K562 (cell line): ENCODE measurements at regions not wholly inside any gene's neighbourhood (a gene's known extent, or its start where the extent isn't known, plus 50 kb on each side); places are given as distances from the start of the nearest gene placed in this dataset.

Source experiments
- CEBPG ChIP-seq, 3 experiments: fragments of 200-800 bp in 1 of 3; sonication (Bioruptor generic) in 1 of 3; sonication (generic) in 1 of 3; formaldehyde crosslinking in 1 of 3; IDR thresholded peaks in 2 of 3; conservative IDR thresholded peaks in 1 of 3; 2 replicates each; pipeline versions ENCODE4 v1.6.1 to v1.8.0; 2016 to 2022; ENCODE audit warnings: missing compliant biosample characterization in 2 of 3, missing genetic modification characterization in 2 of 3, mild to moderate bottlenecking in 1 of 3, missing genetic modification reagents in 1 of 3
- CTCF ChIP-seq, 3 experiments: IDR thresholded peaks in 2 of 3; conservative IDR thresholded peaks in 1 of 3; 2 replicates each; pipeline ENCODE4 v1.5.1; 2011 to 2012; ENCODE audit warnings: low read length in 3 of 3, mild to moderate bottlenecking in 3 of 3, control low read depth in 2 of 3, improper control_type of control experiment in 1 of 3, inconsistent platforms in 1 of 3, low read depth in 1 of 3, mixed read lengths in 1 of 3, moderate library complexity in 1 of 3; ENCODE audit not compliant: insufficient read depth in 2 of 3
- NR2C2 ChIP-seq, 2 experiments: fragments of 200-800 bp in 1 of 2; sonication (Bioruptor generic) in 1 of 2; sonication (generic) in 1 of 2; formaldehyde crosslinking in 1 of 2; IDR thresholded peaks; 2 replicates each; pipeline versions ENCODE4 v1.6.1 to v1.8.0; 2016 to 2022; ENCODE audit warnings: mild to moderate bottlenecking in 1 of 2, missing compliant biosample characterization in 1 of 2, missing genetic modification characterization in 1 of 2, missing genetic modification reagents in 1 of 2
- POLR2AphosphoS5 ChIP-seq: IDR thresholded peaks from 2 replicates; pipeline ENCODE4 v1.6.1; 2011; ENCODE audit warnings: mild to moderate bottlenecking, low read depth, low read length, moderate library complexity; ENCODE audit not compliant: control insufficient read depth, insufficient read depth
- YY1 ChIP-seq, 3 experiments: IDR thresholded peaks; 2 replicates each; pipeline ENCODE4 v1.6.1; 2011; ENCODE audit warnings: low read length in 2 of 3, mild to moderate bottlenecking in 2 of 3, moderate library complexity in 2 of 3, borderline replicate concordance in 1 of 3, control low read depth in 1 of 3, low read depth in 1 of 3; ENCODE audit not compliant: insufficient read depth in 3 of 3, insufficient replicate concordance in 2 of 3, control insufficient read depth in 1 of 3, insufficient read length in 1 of 3; ENCODE audit errors: extremely low read depth in 1 of 3
- ZBTB33 ChIP-seq: sonication (generic); formaldehyde crosslinking; IDR thresholded peaks from 2 replicates; pipeline ENCODE4 v1.8.1; 2023; ENCODE audit warnings: mild to moderate bottlenecking, missing genetic modification reagents
- ZBTB5 ChIP-seq: fragments of 450-650 bp; IDR thresholded peaks from 2 replicates; pipeline ENCODE4 v1.6.1; 2017; ENCODE audit warnings: antibody characterized with exemption
- ZNF280B ChIP-seq: fragments of 250-450 bp; sonication (Bioruptor Pico); IDR thresholded peaks from 2 replicates; pipeline ENCODE4 v1.5.1; 2021; ENCODE audit warnings: mild to moderate bottlenecking
- ZNF75A ChIP-seq: fragments of 450-650 bp; formaldehyde crosslinking; IDR thresholded peaks from 2 replicates; pipeline ENCODE4 v1.4.0; 2020; ENCODE audit warnings: mild to moderate bottlenecking

- TF ChIP-seq POLR2AphosphoS5 (no peak), YY1 (IDR thresholded peaks at IDR 0.05; ENCODE audit: borderline replicate concordance in 1 of 3, control insufficient read depth in 1 of 3, extremely low read depth in 1 of 3, insufficient read depth in 3 of 3, insufficient read length in 1 of 3, insufficient replicate concordance in 2 of 3, low read depth in 1 of 3, low read length in 2 of 3) (no peak), ZNF75A (CRISPR knock-in tag) (no peak), ZBTB5 (no peak), NR2C2 (CRISPR knock-in tag; IDR thresholded peaks at IDR 0.05) (no peak), NR2C2 (tag; IDR thresholded peaks at IDR 0.05) (no peak), CEBPG (CRISPR knock-in tag; IDR thresholded peaks at IDR 0.05) (no peak), CEBPG (tag; conservative IDR thresholded peaks at IDR 0.05 in 1 of 2, IDR thresholded peaks at IDR 0.05 in 1 of 2) (no peak), ZNF280B (CRISPR knock-in tag) (no peak), ZBTB33 (CRISPR knock-in tag) (no peak), CTCF (IDR thresholded peaks at IDR 0.05 in 2 of 3, conservative IDR thresholded peaks at IDR 0.05 in 1 of 3; ENCODE audit: insufficient read depth in 2 of 3, low read depth in 1 of 3, low read length in 3 of 3) (no peak)
These were observed 434.3 kb upstream of the TMTC1 start for GRCh38 chr12:30218073-30218472.
